Neural progenitor cell (in vitro differentiated cells): ENCODE measurements at regions not wholly inside any gene's neighbourhood (a gene's known extent, or its start where the extent isn't known, plus 50 kb on each side); places are given as distances from the start of the nearest gene placed in this dataset.

Source experiments
- DNase-seq: peaks from one replicate; pipeline ENCODE4 v3.0.0-alpha.2; 2016; ENCODE audit warnings: low spot score
- H2AFZ ChIP-seq: fragments of 200-600 bp; sonication (generic); replicated peaks from 2 replicates; pipeline ENCODE4 v1.6.1; 2016; ENCODE audit warnings: antibody characterized with exemption
- H3F3A ChIP-seq: fragments of 200-600 bp; sonication (generic); 2 replicates; pipeline ENCODE4 v1.6.1; 2016; ENCODE audit warnings: antibody characterized with exemption, low read depth
- H3K27ac ChIP-seq: fragments of 200-600 bp; sonication (generic); 2 replicates; pipeline ENCODE4 v1.5.1; 2016; ENCODE audit warnings: mild to moderate bottlenecking
- H3K27me3 ChIP-seq: fragments of 200-600 bp; sonication (generic); 2 replicates; pipeline ENCODE4 v1.6.1; 2016; ENCODE audit warnings: mild to moderate bottlenecking, moderate library complexity
- H3K36me3 ChIP-seq: fragments of 200-600 bp; sonication (generic); 2 replicates; pipeline ENCODE4 v1.5.1; 2016
- H3K4me1 ChIP-seq: fragments of 200-600 bp; sonication (generic); 2 replicates; pipeline ENCODE4 v1.6.1; 2016; ENCODE audit warnings: mixed run types
- H3K4me2 ChIP-seq: fragments of 200-600 bp; sonication (generic); 2 replicates; pipeline ENCODE4 v1.6.1; 2016
- H3K4me3 ChIP-seq: fragments of 200-600 bp; sonication (generic); 2 replicates; pipeline ENCODE4 v1.5.1; 2016
- H3K79me2 ChIP-seq: fragments of 200-600 bp; sonication (generic); 2 replicates; pipeline ENCODE4 v1.6.1; 2016; ENCODE audit warnings: low read depth
- H3K9ac ChIP-seq: fragments of 200-600 bp; sonication (generic); 2 replicates; pipeline ENCODE4 v1.6.1; 2016
- H3K9me3 ChIP-seq: fragments of 200-600 bp; sonication (generic); 2 replicates; pipeline ENCODE4 v1.5.1; 2016; ENCODE audit warnings: low read depth
- H4K20me1 ChIP-seq: fragments of 200-600 bp; sonication (generic); 2 replicates; pipeline ENCODE4 v1.6.1; 2016; ENCODE audit warnings: low read depth
- H3K27ac Mint-ChIP-seq: 3 replicates; pipeline ENCODE4 v1.8.0; 2021; ENCODE audit warnings: mixed read lengths
- H3K27me3 Mint-ChIP-seq: 2 replicates; pipeline ENCODE4 v1.8.0; 2022; ENCODE audit warnings: low read depth, mild to moderate bottlenecking, inconsistent platforms, moderate library complexity, mixed read lengths; ENCODE audit not compliant: insufficient read depth
- H3K36me3 Mint-ChIP-seq: 3 replicates; pipeline ENCODE4 v1.8.0; 2021; ENCODE audit warnings: mixed read lengths
- H3K4me1 Mint-ChIP-seq: 3 replicates; pipeline ENCODE4 v1.8.0; 2021; ENCODE audit warnings: mixed read lengths
- H3K4me3 Mint-ChIP-seq: 3 replicates; pipeline ENCODE4 v1.8.0; 2021; ENCODE audit warnings: mild to moderate bottlenecking, moderate library complexity, mixed read lengths
- H3K9me3 Mint-ChIP-seq: 3 replicates; pipeline ENCODE4 v1.8.0; 2020; ENCODE audit warnings: mixed read lengths
- CTCF ChIP-seq: fragments of 200-600 bp; sonication (generic); IDR thresholded peaks from 2 replicates; pipeline ENCODE4 v1.5.1; 2017; ENCODE audit warnings: antibody characterized with exemption, mild to moderate bottlenecking
- EZH2 ChIP-seq: fragments of 200-600 bp; sonication (generic); IDR thresholded peaks from 2 replicates; pipeline ENCODE4 v1.6.1; 2017; ENCODE audit warnings: antibody characterized with exemption, mild to moderate bottlenecking, moderate library complexity
- EZH2phosphoT487 ChIP-seq: fragments of 200-600 bp; sonication (generic); IDR thresholded peaks from 2 replicates; pipeline ENCODE4 v1.6.1; 2017; ENCODE audit warnings: antibody characterized with exemption

- H3K4me1 ChIP-seq: no peaks in the 10 kb centered on the region
- Mint-ChIP-seq H3K27ac (no peak overlapping the region), H3K36me3 (no peaks in the 10 kb centered on the region), H3K27me3 (no peaks in the 10 kb centered on the region), H3K4me1 (no peaks in the 10 kb centered on the region), H3K9me3 (no peaks in the 10 kb centered on the region), H3K4me3 (no peak overlapping the region)
- no peak overlapping the region for H3K4me2 ChIP-seq
- H3K36me3 ChIP-seq: no peaks in the 10 kb centered on the region
- no peaks in the 10 kb centered on the region for H3K9me3 ChIP-seq
- no peaks in the 10 kb centered on the region for H4K20me1 ChIP-seq
- TF ChIP-seq EZH2 (no peak), EZH2phosphoT487 (no peak), CTCF (no peak)
- no peak overlapping the region for H3K27ac ChIP-seq
- no peak overlapping the region for H3K9ac ChIP-seq
- no peaks in the 10 kb centered on the region for H3F3A ChIP-seq
- no peak overlapping the region for H2AFZ ChIP-seq
- no peaks in the 10 kb centered on the region for H3K27me3 ChIP-seq
- no peak for DNase-seq
- no peak overlapping the region for H3K4me3 ChIP-seq
- no peaks in the 10 kb centered on the region for H3K79me2 ChIP-seq
These were observed 83.6 kb downstream of the GRIN2B start for GRCh38 chr12:13897811-13898210.

- Mint-ChIP-seq H3K27me3 (no peaks in the 10 kb centered on the region), H3K36me3 (no peaks in the 10 kb centered on the region), H3K27ac (no peak overlapping the region), H3K4me3 (no peak overlapping the region), H3K4me1 (peaks cover 1% of the 10 kb centered on the region), H3K9me3 (no peaks in the 10 kb centered on the region)
- H2AFZ ChIP-seq: no peak overlapping the region
- no peak overlapping the region for H3K4me3 ChIP-seq
- H3K27ac ChIP-seq: no peak overlapping the region
- no peaks in the 10 kb centered on the region for H3K27me3 ChIP-seq
- no peak overlapping the region for H3K9ac ChIP-seq
- no peaks in the 10 kb centered on the region for H4K20me1 ChIP-seq
- no peaks in the 10 kb centered on the region for H3K79me2 ChIP-seq
- no peak overlapping the region for H3K4me2 ChIP-seq
- TF ChIP-seq EZH2phosphoT487 (no peak), CTCF (no peak), EZH2 (no peak)
- DNase-seq: no peak
- no peaks in the 10 kb centered on the region for H3K36me3 ChIP-seq
- H3K4me1 ChIP-seq: no peaks in the 10 kb centered on the region
- H3F3A ChIP-seq: no peaks in the 10 kb centered on the region
- H3K9me3 ChIP-seq: no peaks in the 10 kb centered on the region
These were observed 85.3 kb downstream of the GRIN2B start for GRCh38 chr12:13896063-13896626.

- Histone ChIP-seq H3K27me3 (no peaks in the 10 kb centered on the region), H3K27ac (no peak overlapping the region), H3K9ac (no peak overlapping the region), H3K79me2 (no peaks in the 10 kb centered on the region), H3K4me1 (peaks cover 6% of the 10 kb centered on the region), H3K9me3 (no peaks in the 10 kb centered on the region), H4K20me1 (no peaks in the 10 kb centered on the region), H3K4me3 (no peak overlapping the region), H3F3A (no peaks in the 10 kb centered on the region), H2AFZ (no peak overlapping the region), H3K36me3 (no peaks in the 10 kb centered on the region), H3K4me2 (no peak overlapping the region)
- H3K27me3 Mint-ChIP-seq: peaks cover 4% of the 10 kb centered on the region
- no peak for TF ChIP-seq CTCF
- no peak for TF ChIP-seq EZH2
- no peak for TF ChIP-seq EZH2phosphoT487
- H3K36me3 Mint-ChIP-seq: no peaks in the 10 kb centered on the region
- H3K4me1 Mint-ChIP-seq: peaks cover 10% of the 10 kb centered on the region
- H3K9me3 Mint-ChIP-seq: no peaks in the 10 kb centered on the region
- no peak overlapping the region for H3K27ac Mint-ChIP-seq
- H3K4me3 Mint-ChIP-seq: no peak overlapping the region
- no peak for DNase-seq
These were observed 89.5 kb downstream of the GRIN2B start for GRCh38 chr12:13891902-13892301.
